OCI-LY7 (cell line): ENCODE measurements at regions not wholly inside any gene's neighbourhood (a gene's known extent, or its start where the extent isn't known, plus 50 kb on each side); places are given as distances from the start of the nearest gene placed in this dataset.

Experiments
- BruUV-seq: library from RNA; stranded (reverse); fragments of 400-500 nt; replicated peaks from 2 replicates; lab custom pipeline; 2021; lab: Mats Ljungman, UMichigan
- CTCF ChIA-PET: fragments of 300-600 bp; sonication (Branson Sonifier 250); formaldehyde crosslinking; loops from one replicate; lab custom pipeline; 2022; ENCODE audit warnings: antibody characterized with exemption; ENCODE audit not compliant: unreplicated experiment; lab: Charles Lee
- POLR2A ChIA-PET: fragments of 300-600 bp; sonication (Branson Sonifier 250); formaldehyde crosslinking; loops from one replicate; lab custom pipeline; 2022; ENCODE audit warnings: antibody characterized with exemption; lab: Charles Lee
- DNase-seq: peaks from one replicate; pipeline ENCODE4 v3.0.0-alpha.2; 2015; ENCODE audit warnings: low spot score
- H2AFZ ChIP-seq: fragments of 200-600 bp; sonication (generic), shearing (Covaris generic); 2 replicates; pipeline ENCODE4 v1.6.1; 2014; ENCODE audit warnings: mild to moderate bottlenecking, antibody characterized with exemption, low read length, moderate library complexity
- H3K27ac ChIP-seq: fragments of 200-600 bp; sonication (generic); 2 replicates; pipeline ENCODE4 v1.5.1; 2014; ENCODE audit warnings: mixed run types, low read depth, mild to moderate bottlenecking, moderate library complexity, low read length, inconsistent platforms; ENCODE audit not compliant: poor library complexity, severe bottlenecking
- H3K36me3 ChIP-seq: fragments of 200-600 bp; sonication (generic); 2 replicates; pipeline ENCODE4 v1.6.1; 2014; ENCODE audit warnings: mild to moderate bottlenecking, antibody characterized with exemption, low read length, moderate library complexity, mixed read lengths; ENCODE audit not compliant: insufficient read depth
- H3K4me1 ChIP-seq: fragments of 200-600 bp; sonication (generic); 2 replicates; pipeline ENCODE4 v1.5.1; 2014; ENCODE audit warnings: mild to moderate bottlenecking, low read length; ENCODE audit not compliant: insufficient read depth, poor library complexity, severe bottlenecking
- H3K4me2 ChIP-seq: fragments of 200-600 bp; sonication (generic); 2 replicates; pipeline ENCODE4 v1.6.1; 2014; ENCODE audit warnings: mild to moderate bottlenecking, low read length
- H3K4me3 ChIP-seq: fragments of 200-600 bp; sonication (generic); 2 replicates; pipeline ENCODE4 v1.5.1; 2014; ENCODE audit warnings: mild to moderate bottlenecking, low read depth, low read length; ENCODE audit not compliant: poor library complexity, severe bottlenecking
- H3K79me2 ChIP-seq: fragments of 200-600 bp; sonication (generic); 2 replicates; pipeline ENCODE4 v1.6.1; 2016; ENCODE audit warnings: low read depth, mild to moderate bottlenecking, low read length, moderate library complexity, mixed read lengths; ENCODE audit not compliant: insufficient read depth
- H3K9me2 ChIP-seq: fragments of 200-600 bp; sonication (generic); 2 replicates; pipeline ENCODE4 v1.6.1; 2016; ENCODE audit warnings: mild to moderate bottlenecking, low read length, mixed read lengths; ENCODE audit not compliant: insufficient read depth
- H3K9me3 ChIP-seq: fragments of 200-600 bp; sonication (generic); 2 replicates; pipeline ENCODE4 v1.6.1; 2014; ENCODE audit warnings: mild to moderate bottlenecking, mixed run types, low read length, mixed read lengths
- H4K20me1 ChIP-seq: fragments of 200-600 bp; sonication (generic); 2 replicates; pipeline ENCODE4 v1.6.1; 2014; ENCODE audit warnings: mild to moderate bottlenecking, antibody characterized with exemption, low read length, moderate library complexity, mixed read lengths; ENCODE audit not compliant: insufficient read depth
- EZH2phosphoT487 ChIP-seq: fragments of 200-600 bp; sonication (generic); IDR thresholded peaks from 2 replicates; pipeline ENCODE4 v1.6.1; 2018; ENCODE audit warnings: low read depth, borderline replicate concordance, mild to moderate bottlenecking, mixed run types, antibody characterized with exemption, low read length, moderate library complexity, mixed read lengths
- intact Hi-C: fragments of 100-400 bp; cut with micrococcal nuclease; formaldehyde crosslinking; loops from one replicate; pipeline ENCODE4 v1.10.0; 2022; ENCODE audit not compliant: unreplicated experiment
- TF ChIP-seq, protein P1 (sequence below): fragments of 200-600 bp; sonication (generic); conservative IDR thresholded peaks from 2 replicates; pipeline ENCODE4 v1.5.1; 2014; ENCODE audit warnings: mild to moderate bottlenecking, antibody characterized with exemption, low read length, moderate library complexity, mixed read lengths

- Histone ChIP-seq H3K27ac (no peak overlapping the region), H3K4me3 (no peak overlapping the region), H3K9me3 (no peaks in the 10 kb centered on the region), H3K36me3 (no peaks in the 10 kb centered on the region), H3K4me2 (no peak overlapping the region), H3K4me1 (no peaks in the 10 kb centered on the region), H3K79me2 (no peaks in the 10 kb centered on the region), H3K9me2 (no peaks in the 10 kb centered on the region), H2AFZ (no peak overlapping the region), H4K20me1 (no peaks in the 10 kb centered on the region)
- TF ChIP-seq, protein P1, sequence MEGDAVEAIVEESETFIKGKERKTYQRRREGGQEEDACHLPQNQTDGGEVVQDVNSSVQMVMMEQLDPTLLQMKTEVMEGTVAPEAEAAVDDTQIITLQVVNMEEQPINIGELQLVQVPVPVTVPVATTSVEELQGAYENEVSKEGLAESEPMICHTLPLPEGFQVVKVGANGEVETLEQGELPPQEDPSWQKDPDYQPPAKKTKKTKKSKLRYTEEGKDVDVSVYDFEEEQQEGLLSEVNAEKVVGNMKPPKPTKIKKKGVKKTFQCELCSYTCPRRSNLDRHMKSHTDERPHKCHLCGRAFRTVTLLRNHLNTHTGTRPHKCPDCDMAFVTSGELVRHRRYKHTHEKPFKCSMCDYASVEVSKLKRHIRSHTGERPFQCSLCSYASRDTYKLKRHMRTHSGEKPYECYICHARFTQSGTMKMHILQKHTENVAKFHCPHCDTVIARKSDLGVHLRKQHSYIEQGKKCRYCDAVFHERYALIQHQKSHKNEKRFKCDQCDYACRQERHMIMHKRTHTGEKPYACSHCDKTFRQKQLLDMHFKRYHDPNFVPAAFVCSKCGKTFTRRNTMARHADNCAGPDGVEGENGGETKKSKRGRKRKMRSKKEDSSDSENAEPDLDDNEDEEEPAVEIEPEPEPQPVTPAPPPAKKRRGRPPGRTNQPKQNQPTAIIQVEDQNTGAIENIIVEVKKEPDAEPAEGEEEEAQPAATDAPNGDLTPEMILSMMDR, result no peak
- no peak for TF ChIP-seq EZH2phosphoT487
- BruUV-seq, result no TSS peak
- intact Hi-C loops, result no loop called here
- CTCF ChIA-PET, result no interaction called here
- DNase-seq, result no peak
- POLR2A ChIA-PET, result no interaction called here
Observed at GRCh38 chr11:106473089-106473722, 395.7 kb downstream of the AASDHPPT start.

- intact Hi-C loops, result no loop called here
- DNase-seq, result no peak
- Histone ChIP-seq H3K36me3 (no peaks in the 10 kb centered on the region), H3K27ac (no peak overlapping the region), H3K4me3 (no peak overlapping the region), H3K79me2 (no peaks in the 10 kb centered on the region), H3K4me1 (no peaks in the 10 kb centered on the region), H2AFZ (no peak overlapping the region), H3K4me2 (no peak overlapping the region), H3K9me3 (no peaks in the 10 kb centered on the region), H4K20me1 (no peaks in the 10 kb centered on the region), H3K9me2 (no peaks in the 10 kb centered on the region)
- TF ChIP-seq, protein P1, result no peak
- TF ChIP-seq EZH2phosphoT487, result no peak
- ChIA-PET CTCF (interaction anchor here (0.5 kb wide), 1 partner anchor 10 kb away, joined by 3 read pairs; no protein-coding TSS in a partner anchor), POLR2A (interaction anchor here (0.5 kb wide), 1 partner anchor 74 kb away, joined by 3 read pairs; no protein-coding TSS in a partner anchor)
- BruUV-seq, result no TSS peak
Observed at GRCh38 chr11:106474274-106474673, 396.8 kb downstream of the AASDHPPT start.

- H3K4me3 ChIP-seq, result no peak overlapping the region
Observed at GRCh38 chr11:106475181-106475580, 397.7 kb downstream of the AASDHPPT start.

More at GRCh38 chr11:106475181-106475580, 397.7 kb downstream of the AASDHPPT start:
- POLR2A ChIA-PET, result interaction anchor here (0.6 kb wide), 1 partner anchor 8 kb away, joined by 5 read pairs; no protein-coding TSS in a partner anchor
- no peaks in the 10 kb centered on the region for H3K79me2 ChIP-seq
- BruUV-seq, result no TSS peak
- intact Hi-C loops, result no loop called here
- no peaks in the 10 kb centered on the region for H3K36me3 ChIP-seq
- H3K4me2 ChIP-seq, result no peak overlapping the region
- H3K27ac ChIP-seq, result no peak overlapping the region
- H4K20me1 ChIP-seq, result no peaks in the 10 kb centered on the region
- H3K4me1 ChIP-seq, result no peaks in the 10 kb centered on the region
- no peak overlapping the region for H2AFZ ChIP-seq
- CTCF ChIA-PET, result no interaction called here
- DNase-seq, result no peak
- H3K9me3 ChIP-seq, result no peaks in the 10 kb centered on the region
- no peaks in the 10 kb centered on the region for H3K9me2 ChIP-seq
- TF ChIP-seq, protein P1, result no peak
